ENCODE measurements at regions not wholly inside any gene's neighbourhood (a gene's known extent, or its start where the extent isn't known, plus 50 kb on each side); places are given as distances from the start of the nearest gene placed in this dataset.

DNA sequence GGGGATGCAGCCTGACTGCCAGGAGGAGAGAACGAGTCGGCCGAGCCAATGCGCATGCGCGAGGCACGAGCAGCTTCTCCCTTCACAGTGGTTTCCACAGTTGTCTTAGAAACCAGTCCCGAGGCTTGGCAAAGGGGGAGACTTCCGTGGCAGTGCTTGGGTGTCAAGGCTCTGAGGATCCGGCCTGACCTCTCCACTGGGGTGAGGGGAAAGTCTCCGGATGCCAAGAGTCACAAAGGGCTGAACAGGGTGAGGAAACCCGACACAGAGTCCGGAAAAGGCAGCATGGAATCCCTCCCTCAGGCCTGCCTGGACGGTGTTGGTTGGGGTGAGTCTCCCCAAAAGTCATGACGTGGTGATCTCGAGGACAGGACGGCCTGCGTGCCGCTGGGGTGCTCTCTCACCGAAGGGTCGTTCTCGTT is 475.5 kb downstream of the SPATA31A7 start:
- TF ChIP-seq, protein P1, sequence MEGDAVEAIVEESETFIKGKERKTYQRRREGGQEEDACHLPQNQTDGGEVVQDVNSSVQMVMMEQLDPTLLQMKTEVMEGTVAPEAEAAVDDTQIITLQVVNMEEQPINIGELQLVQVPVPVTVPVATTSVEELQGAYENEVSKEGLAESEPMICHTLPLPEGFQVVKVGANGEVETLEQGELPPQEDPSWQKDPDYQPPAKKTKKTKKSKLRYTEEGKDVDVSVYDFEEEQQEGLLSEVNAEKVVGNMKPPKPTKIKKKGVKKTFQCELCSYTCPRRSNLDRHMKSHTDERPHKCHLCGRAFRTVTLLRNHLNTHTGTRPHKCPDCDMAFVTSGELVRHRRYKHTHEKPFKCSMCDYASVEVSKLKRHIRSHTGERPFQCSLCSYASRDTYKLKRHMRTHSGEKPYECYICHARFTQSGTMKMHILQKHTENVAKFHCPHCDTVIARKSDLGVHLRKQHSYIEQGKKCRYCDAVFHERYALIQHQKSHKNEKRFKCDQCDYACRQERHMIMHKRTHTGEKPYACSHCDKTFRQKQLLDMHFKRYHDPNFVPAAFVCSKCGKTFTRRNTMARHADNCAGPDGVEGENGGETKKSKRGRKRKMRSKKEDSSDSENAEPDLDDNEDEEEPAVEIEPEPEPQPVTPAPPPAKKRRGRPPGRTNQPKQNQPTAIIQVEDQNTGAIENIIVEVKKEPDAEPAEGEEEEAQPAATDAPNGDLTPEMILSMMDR (IDR thresholded peaks at IDR 0.05), result no peak
- TF ChIP-seq POLR2A (IDR thresholded peaks at IDR 0.05), result no peak
